Neural cell (in vitro differentiated cells): ENCODE measurements at regions not wholly inside any gene's neighbourhood (a gene's known extent, or its start where the extent isn't known, plus 50 kb on each side); places are given as distances from the start of the nearest gene placed in this dataset.

ENCODE experiments used
- CTCF ChIP-seq: fragments of 450-650 bp; IDR thresholded peaks from 2 replicates; pipeline ENCODE4 v1.5.1; 2014; ENCODE audit warnings: antibody characterized with exemption, mild to moderate bottlenecking, moderate library complexity; ENCODE audit not compliant: poor library complexity, severe bottlenecking
- EZH2 ChIP-seq: fragments of 200-600, 300-800 bp; shearing (Covaris generic), sonication (generic); IDR thresholded peaks from 2 replicates; pipeline ENCODE4 v1.6.1; 2014; ENCODE audit warnings: antibody characterized with exemption, low read length, borderline replicate concordance, mild to moderate bottlenecking; ENCODE audit not compliant: insufficient read depth, poor library complexity, severe bottlenecking
- POLR2AphosphoS5 ChIP-seq: IDR thresholded peaks from 2 replicates; pipeline ENCODE4 v1.6.1; 2012
- RAD21 ChIP-seq: fragments of 450-650 bp; conservative IDR thresholded peaks from 2 replicates; pipeline ENCODE4 v1.6.1; 2014; ENCODE audit warnings: antibody characterized with exemption, mild to moderate bottlenecking, moderate library complexity

GRCh38 chr1:83776913-83777757 lies 221.8 kb downstream of the TTLL7 start:
- TF ChIP-seq CTCF (no peak), RAD21 (peak; percentile 46), EZH2 (no peak), POLR2AphosphoS5 (no peak)
